Activated CD8-positive, alpha-beta memory T cell treated with anti-CD3 and anti-CD28 coated beads for 4 hours (primary cell): ENCODE measurements at regions not wholly inside any gene's neighbourhood (a gene's known extent, or its start where the extent isn't known, plus 50 kb on each side); places are given as distances from the start of the nearest gene placed in this dataset.
"Not testable (repeated sequence)": the region's sequence is repeated elsewhere in the genome, so short reads cannot be mapped to it uniquely, and the experiment has no call there.

Source experiments
- DNase-seq, 2 donors: peaks; one replicate each; pipeline ENCODE4 v3.0.0-alpha.2; 2020; ENCODE audit warnings: low read depth in 2 of 2

- DNase-seq = no peak
These were observed 186.7 kb downstream of the UACA start for GRCh38 chr15:70576696-70577095.

- no peak for DNase-seq
These were observed 187.1 kb downstream of the UACA start for GRCh38 chr15:70576276-70576675.

GRCh38 chr15:70575231-70576226, 187.8 kb downstream of the UACA start:
- DNase-seq = no peak

GRCh38 chr15:70574325-70574724, 189.0 kb downstream of the UACA start:
- DNase-seq = not testable (repeated sequence)

GRCh38 chr15:70573121-70573850, 190.1 kb downstream of the UACA start:
- no peak for DNase-seq

- no peak for DNase-seq
These were observed 193.6 kb downstream of the UACA start for GRCh38 chr15:70569714-70570231.

- DNase-seq = no peak
These were observed 194.2 kb downstream of the UACA start for GRCh38 chr15:70569091-70569713.

- DNase-seq = no peak
These were observed 196.4 kb downstream of the UACA start for GRCh38 chr15:70566989-70567388.

- DNase-seq = no peak
These were observed 197.1 kb downstream of the UACA start for GRCh38 chr15:70566047-70566835.

- DNase-seq = no peak
These were observed 199.7 kb downstream of the UACA start for GRCh38 chr15:70563561-70564095.

GRCh38 chr15:70562906-70563305, 200.5 kb downstream of the UACA start:
- DNase-seq = no peak

- no peak for DNase-seq
These were observed 201.5 kb downstream of the UACA start for GRCh38 chr15:70561885-70562284.

- no peak for DNase-seq
These were observed 202.6 kb downstream of the UACA start for GRCh38 chr15:70560617-70561328.

GRCh38 chr15:70559265-70560239, 203.8 kb downstream of the UACA start:
- DNase-seq = peak in 1 of 2 donors; percentile 16

- no peak for DNase-seq
These were observed 204.7 kb downstream of the UACA start for GRCh38 chr15:70558406-70559264.

GRCh38 chr15:70557521-70558258, 205.7 kb downstream of the UACA start:
- no peak for DNase-seq

- DNase-seq = no peak
These were observed 206.6 kb downstream of the UACA start for GRCh38 chr15:70556779-70557178.
